Gastrocnemius medialis (tissue), 4 donors: ENCODE measurements at regions not wholly inside any gene's neighbourhood (a gene's known extent, or its start where the extent isn't known, plus 50 kb on each side); places are given as distances from the start of the nearest gene placed in this dataset.

Experiments used
- ATAC-seq, 2 donors: fragments of 150-250 bp; one replicate each; pipeline ENCODE4 v1.9.1; 2016
- DNase-seq, 2 donors: peaks; one replicate each; pipeline ENCODE4 v3.0.0-alpha.2; 2019
- H3K27ac ChIP-seq, 4 donors: fragments of 200-600 bp; sonication (generic); 1 replicate in 1 of 4; 2 replicates in 3 of 4; pipeline ENCODE4 v1.5.1; 2016 to 2018; ENCODE audit warnings: mild to moderate bottlenecking in 2 of 4, moderate library complexity in 1 of 4
- H3K27me3 ChIP-seq, 3 donors: fragments of 200-600 bp; sonication (generic) in 2 of 3; 1 replicate in 1 of 3; 2 replicates in 2 of 3; pipeline versions ENCODE4 v1.5.1 to v1.6.0; 2016 to 2019; ENCODE audit warnings: mild to moderate bottlenecking in 1 of 3, moderate library complexity in 1 of 3
- H3K36me3 ChIP-seq, 2 donors: fragments of 200-600 bp; sonication (generic) in 1 of 2; one replicate each; pipeline ENCODE4 v1.5.1; 2017 to 2018
- H3K4me1 ChIP-seq, 2 donors: fragments of 200-600 bp; sonication (generic) in 1 of 2; one replicate each; pipeline ENCODE4 v1.5.1; 2016 to 2017; ENCODE audit warnings: mild to moderate bottlenecking in 2 of 2
- H3K4me3 ChIP-seq, 4 donors: fragments of 200-600 bp; sonication (generic) in 3 of 4; 1 replicate in 1 of 4; 2 replicates in 3 of 4; pipeline ENCODE4 v1.5.1; 2016 to 2019; ENCODE audit warnings: mild to moderate bottlenecking in 2 of 4
- H3K9me3 ChIP-seq, 3 donors: fragments of 200-600 bp; sonication (generic) in 2 of 3; 1 replicate in 1 of 3; 2 replicates in 2 of 3; pipeline ENCODE4 v1.5.1; 2016 to 2019
- CTCF ChIP-seq, 5 experiments: fragments of 450-650 bp in 3 of 5; fragments of 200-600 bp in 2 of 5; sonication (generic) in 2 of 5; IDR thresholded peaks in 4 of 5; conservative IDR thresholded peaks in 1 of 5; 1 replicate in 4 of 5; 2 replicates in 1 of 5; pipeline ENCODE4 v1.5.1; 2016 to 2019; ENCODE audit warnings: antibody characterized with exemption in 5 of 5, mild to moderate bottlenecking in 3 of 5, moderate library complexity in 3 of 5
- POLR2A ChIP-seq, 2 donors: fragments of 450-650 bp; IDR thresholded peaks; one replicate each; pipeline ENCODE4 v1.6.1; 2017; ENCODE audit warnings: antibody characterized with exemption in 2 of 2, mild to moderate bottlenecking in 2 of 2, moderate library complexity in 2 of 2
- in situ Hi-C, 4 donors: fragments of 200-750 bp; cut with MboI; loops; one replicate each; pipeline versions ENCODE4 v1.15.0 to v1.8.0; 2017; ENCODE audit warnings: low sequenced_read_pairs in 4 of 4
- intact Hi-C: fragments of 100-400 bp; cut with DNase I; formaldehyde crosslinking; loops from one replicate; pipeline ENCODE4 v1.15.1; 2023; ENCODE audit warnings: low total_unique reads

- ATAC-seq, result no peak
- intact Hi-C loops (no loop called here), in situ Hi-C loops (no loop called here)
- H3K27me3 ChIP-seq, result no peaks in the 10 kb centered on the region
- no peak overlapping the region for H3K4me3 ChIP-seq
- H3K4me1 ChIP-seq, result peaks cover 0 to 3% of the 10 kb centered on the region in 2 donors
- no peak for TF ChIP-seq POLR2A (IDR thresholded peaks at IDR 0.05)
- no peak overlapping the region for H3K27ac ChIP-seq
- no peaks in the 10 kb centered on the region for H3K9me3 ChIP-seq
- DNase-seq, result no peak
- no peaks in the 10 kb centered on the region for H3K36me3 ChIP-seq
These were observed 56.1 kb downstream of the BTG1 start for GRCh38 chr12:92089559-92089958.

DNA sequence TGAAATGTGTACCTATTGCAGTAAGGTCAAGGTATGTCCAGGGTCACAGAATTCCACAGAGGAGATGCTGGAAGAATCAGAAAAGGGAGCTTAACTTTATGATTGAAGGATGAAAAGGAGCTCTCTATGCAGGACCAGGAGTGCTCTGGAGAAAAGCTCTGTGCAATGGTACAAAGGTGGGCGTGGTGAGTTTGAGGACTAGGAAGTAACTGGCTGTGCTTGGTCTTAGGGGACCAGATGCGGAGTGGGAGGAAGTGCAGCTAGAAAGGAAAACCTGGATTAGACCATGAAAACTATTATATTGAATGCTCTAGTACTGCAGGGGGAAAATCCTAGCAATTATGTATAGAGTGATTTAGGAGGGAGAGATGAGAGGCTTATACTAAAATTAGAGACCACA, 56.8 kb downstream of the BTG1 start:
- TF ChIP-seq CTCF (IDR thresholded peaks at IDR 0.05 in 4 of 5, conservative IDR thresholded peaks at IDR 0.05 in 1 of 5) (no peak), POLR2A (IDR thresholded peaks at IDR 0.05) (no peak)
- ATAC-seq, result peak in 1 of 2 donors; percentile 24
- Histone ChIP-seq H3K4me3 (no peak overlapping the region), H3K27me3 (no peaks in the 10 kb centered on the region), H3K27ac (no peak overlapping the region), H3K4me1 (peaks cover 0 to 3% of the 10 kb centered on the region in 2 donors), H3K36me3 (no peaks in the 10 kb centered on the region), H3K9me3 (no peaks in the 10 kb centered on the region)
- intact Hi-C loops (no loop called here), in situ Hi-C loops (no loop called here)
- no peak for DNase-seq

DNA sequence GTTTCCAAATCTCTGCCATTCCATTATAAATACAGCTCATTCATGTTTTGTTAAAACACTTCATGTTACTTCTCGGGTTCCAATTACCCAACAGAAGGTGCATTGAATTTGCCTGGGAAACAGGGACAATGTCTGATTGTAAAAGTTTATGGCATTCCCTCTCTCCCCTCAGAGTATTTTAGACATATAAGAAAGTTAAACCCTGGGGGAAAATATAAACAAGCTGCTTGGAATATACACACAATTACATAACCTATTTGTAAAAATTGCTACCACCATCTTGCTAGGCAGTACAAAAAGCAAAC, 60.0 kb downstream of the BTG1 start:
- H3K9me3 ChIP-seq, result no peaks in the 10 kb centered on the region
- no peak for ATAC-seq
- intact Hi-C loops, result no loop called here
- peaks cover 0 to 3% of the 10 kb centered on the region in 2 donors for H3K4me1 ChIP-seq
- H3K27me3 ChIP-seq, result no peaks in the 10 kb centered on the region
- no peaks in the 10 kb centered on the region for H3K36me3 ChIP-seq
- in situ Hi-C loops, result no loop called here
- TF ChIP-seq CTCF (IDR thresholded peaks at IDR 0.05 in 4 of 5, conservative IDR thresholded peaks at IDR 0.05 in 1 of 5) (no peak), POLR2A (IDR thresholded peaks at IDR 0.05) (no peak)
- no peak overlapping the region for H3K4me3 ChIP-seq
- no peak overlapping the region for H3K27ac ChIP-seq
- DNase-seq, result no peak

- DNase-seq (no peak), ATAC-seq (no peak)
- in situ Hi-C loops, result no loop called here
- Histone ChIP-seq H3K4me1 (peaks cover 3 to 5% of the 10 kb centered on the region in 2 donors), H3K9me3 (no peaks in the 10 kb centered on the region), H3K27ac (no peak overlapping the region), H3K4me3 (no peak overlapping the region), H3K27me3 (no peaks in the 10 kb centered on the region), H3K36me3 (no peaks in the 10 kb centered on the region)
- TF ChIP-seq CTCF (IDR thresholded peaks at IDR 0.05 in 4 of 5, conservative IDR thresholded peaks at IDR 0.05 in 1 of 5), result no peak
- no peak for TF ChIP-seq POLR2A (IDR thresholded peaks at IDR 0.05)
- intact Hi-C loops, result no loop called here
These were observed 60.5 kb downstream of the BTG1 start for GRCh38 chr12:92085040-92085735.

DNA sequence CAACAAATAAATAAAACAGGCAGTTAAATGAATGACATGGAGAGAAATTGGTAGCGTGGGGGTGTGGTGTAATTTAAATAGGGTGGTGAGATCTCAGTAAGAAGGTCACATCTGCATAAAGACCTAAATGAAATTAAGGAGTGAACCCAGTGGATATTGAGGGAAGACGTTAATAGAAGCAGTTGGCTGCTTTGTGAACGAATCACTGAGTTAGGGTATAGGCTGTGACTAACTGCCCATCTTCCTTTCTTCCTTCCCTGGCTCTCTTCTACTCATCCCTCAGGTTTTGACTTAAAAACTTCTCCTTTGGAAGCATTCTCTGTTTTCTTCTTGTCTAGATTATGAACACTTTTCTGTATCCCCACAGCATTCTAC, 64.7 kb downstream of the BTG1 start:
- no peak overlapping the region for H3K4me3 ChIP-seq
- in situ Hi-C loops (no loop called here), intact Hi-C loops (loop anchor here (5.0 kb wide), 1 partner anchor 51 kb away; no protein-coding TSS in a partner anchor)
- no peaks in the 10 kb centered on the region for H3K36me3 ChIP-seq
- no peaks in the 10 kb centered on the region for H3K27me3 ChIP-seq
- TF ChIP-seq POLR2A (IDR thresholded peaks at IDR 0.05) (no peak), CTCF (IDR thresholded peaks at IDR 0.05 in 4 of 5, conservative IDR thresholded peaks at IDR 0.05 in 1 of 5) (no peak)
- ATAC-seq (no peak), DNase-seq (no peak)
- no peak overlapping the region for H3K27ac ChIP-seq
- peaks cover under 1 to 13% of the 10 kb centered on the region in 2 donors for H3K4me1 ChIP-seq
- no peaks in the 10 kb centered on the region for H3K9me3 ChIP-seq
